Stomach (tissue), 8 donors: ENCODE measurements at regions not wholly inside any gene's neighbourhood (a gene's known extent, or its start where the extent isn't known, plus 50 kb on each side); places are given as distances from the start of the nearest gene placed in this dataset.

ENCODE experiments used
- DNase-seq, 2 donors: peaks; one replicate each; pipeline versions ENCODE4 v3.0.0 to v3.0.0-alpha.2; 2013 to 2019
- H3K27ac ChIP-seq, 5 donors: fragments of 200-600 bp in 4 of 5; sonication (generic) in 4 of 5; one replicate each; pipeline ENCODE4 v1.5.1; 2013 to 2019; ENCODE audit warnings: mild to moderate bottlenecking in 1 of 5, moderate library complexity in 1 of 5
- H3K27me3 ChIP-seq, 3 donors: fragments of 200-600 bp; sonication (generic); one replicate each; pipeline ENCODE4 v1.5.1; 2017 to 2019; ENCODE audit warnings: mixed run types in 1 of 3
- H3K36me3 ChIP-seq, 4 donors: fragments of 200-600 bp; sonication (generic); 1 replicate in 3 of 4; 2 replicates in 1 of 4; pipeline ENCODE4 v1.5.1; 2016 to 2019
- H3K4me1 ChIP-seq, 4 donors: fragments of 200-600 bp; sonication (generic); one replicate each; pipeline ENCODE4 v1.5.1; 2016 to 2019
- H3K4me3 ChIP-seq, 4 donors: fragments of 200-600 bp; sonication (generic) in 3 of 4; one replicate each; pipeline ENCODE4 v1.5.1; 2016 to 2019; ENCODE audit warnings: mild to moderate bottlenecking in 1 of 4
- H3K9me3 ChIP-seq, 4 donors: fragments of 200-600 bp; sonication (generic); one replicate each; pipeline ENCODE4 v1.5.1; 2016 to 2019
- EP300 ChIP-seq: sonication (generic); formaldehyde crosslinking; IDR thresholded peaks from one replicate; pipeline ENCODE4 v1.6.1; 2017; ENCODE audit warnings: antibody characterized with exemption
- POLR2A ChIP-seq, 4 donors: fragments of 450-650 bp; IDR thresholded peaks; one replicate each; pipeline ENCODE4 v1.6.1; 2016; ENCODE audit warnings: antibody characterized with exemption in 4 of 4, control low read depth in 2 of 4, mild to moderate bottlenecking in 1 of 4, moderate library complexity in 1 of 4
- POLR2AphosphoS5 ChIP-seq, 3 donors: sonication (generic); formaldehyde crosslinking; IDR thresholded peaks; one replicate each; pipeline ENCODE4 v1.6.1; 2016; ENCODE audit warnings: antibody characterized with exemption in 3 of 3
- WGBS, 5 donors: extraction: QIAGEN DNeasy Blood & Tissue Kit in 3 of 5; methylation state at CpG; one replicate each; pipeline versions ENCODE4 v1.1.5 to v1.1.7; 2013 to 2018; 5-methylcytosine and 5-hydroxymethylcytosine counted together
- intact Hi-C: fragments of 100-400 bp; cut with DNase I; formaldehyde crosslinking; loops from one replicate; pipeline ENCODE4 v1.15.1; 2023; ENCODE audit warnings: low total_unique reads
- TF ChIP-seq, protein P1 (sequence below), 7 experiments: fragments of 450-650 bp in 4 of 7; fragments of 200-600 bp in 3 of 7; sonication (generic) in 3 of 7; IDR thresholded peaks; one replicate each; pipeline ENCODE4 v1.5.1; 2016 to 2019; ENCODE audit warnings: antibody characterized with exemption in 7 of 7, control low read depth in 2 of 7, mild to moderate bottlenecking in 1 of 7
- donor health status: healthy with polysubstance abuse.
- donor health status: Bipolar disorder and iron deficiency.
- donor health status: healthy.

DNA sequence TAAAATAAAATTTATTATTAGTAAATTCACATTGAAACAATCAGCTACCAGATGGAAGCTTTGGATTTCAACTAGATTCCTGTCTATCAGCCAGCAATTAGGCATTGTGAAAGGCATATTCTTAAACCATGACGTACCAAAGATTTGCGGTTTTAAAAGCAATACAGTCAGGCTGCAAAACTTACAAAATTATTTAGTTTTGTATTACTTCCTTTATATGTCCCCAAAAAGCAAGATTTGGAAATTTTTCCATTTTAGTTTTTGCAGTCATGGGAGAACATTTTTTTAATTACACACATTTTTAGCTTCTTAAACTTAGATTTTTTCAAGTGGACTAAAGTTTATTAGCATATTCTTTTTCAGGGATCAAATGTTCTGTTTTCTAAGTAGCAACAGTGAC is 225.0 kb upstream of the KITLG start:
- no peaks in the 10 kb centered on the region for H3K36me3 ChIP-seq
- no peak overlapping the region for H3K27ac ChIP-seq
- intact Hi-C loops, result no loop called here
- H3K4me1 ChIP-seq, result peaks cover 0 to 11% (median 4%) of the 10 kb centered on the region in 4 donors
- no peaks in the 10 kb centered on the region for H3K27me3 ChIP-seq
- no peak for DNase-seq
- H3K9me3 ChIP-seq, result no peaks in the 10 kb centered on the region
- no peak overlapping the region for H3K4me3 ChIP-seq
- WGBS, 5 donors, result 87 to 92% (median 90%) methylated on average over 2 of the region's 2 CpGs
- TF ChIP-seq EP300, result no peak
- no peak for TF ChIP-seq POLR2A (IDR thresholded peaks at IDR 0.05)
- TF ChIP-seq, protein P1, sequence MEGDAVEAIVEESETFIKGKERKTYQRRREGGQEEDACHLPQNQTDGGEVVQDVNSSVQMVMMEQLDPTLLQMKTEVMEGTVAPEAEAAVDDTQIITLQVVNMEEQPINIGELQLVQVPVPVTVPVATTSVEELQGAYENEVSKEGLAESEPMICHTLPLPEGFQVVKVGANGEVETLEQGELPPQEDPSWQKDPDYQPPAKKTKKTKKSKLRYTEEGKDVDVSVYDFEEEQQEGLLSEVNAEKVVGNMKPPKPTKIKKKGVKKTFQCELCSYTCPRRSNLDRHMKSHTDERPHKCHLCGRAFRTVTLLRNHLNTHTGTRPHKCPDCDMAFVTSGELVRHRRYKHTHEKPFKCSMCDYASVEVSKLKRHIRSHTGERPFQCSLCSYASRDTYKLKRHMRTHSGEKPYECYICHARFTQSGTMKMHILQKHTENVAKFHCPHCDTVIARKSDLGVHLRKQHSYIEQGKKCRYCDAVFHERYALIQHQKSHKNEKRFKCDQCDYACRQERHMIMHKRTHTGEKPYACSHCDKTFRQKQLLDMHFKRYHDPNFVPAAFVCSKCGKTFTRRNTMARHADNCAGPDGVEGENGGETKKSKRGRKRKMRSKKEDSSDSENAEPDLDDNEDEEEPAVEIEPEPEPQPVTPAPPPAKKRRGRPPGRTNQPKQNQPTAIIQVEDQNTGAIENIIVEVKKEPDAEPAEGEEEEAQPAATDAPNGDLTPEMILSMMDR (IDR thresholded peaks at IDR 0.05), result no peak
- no peak for TF ChIP-seq POLR2AphosphoS5 (IDR thresholded peaks at IDR 0.05)

DNA sequence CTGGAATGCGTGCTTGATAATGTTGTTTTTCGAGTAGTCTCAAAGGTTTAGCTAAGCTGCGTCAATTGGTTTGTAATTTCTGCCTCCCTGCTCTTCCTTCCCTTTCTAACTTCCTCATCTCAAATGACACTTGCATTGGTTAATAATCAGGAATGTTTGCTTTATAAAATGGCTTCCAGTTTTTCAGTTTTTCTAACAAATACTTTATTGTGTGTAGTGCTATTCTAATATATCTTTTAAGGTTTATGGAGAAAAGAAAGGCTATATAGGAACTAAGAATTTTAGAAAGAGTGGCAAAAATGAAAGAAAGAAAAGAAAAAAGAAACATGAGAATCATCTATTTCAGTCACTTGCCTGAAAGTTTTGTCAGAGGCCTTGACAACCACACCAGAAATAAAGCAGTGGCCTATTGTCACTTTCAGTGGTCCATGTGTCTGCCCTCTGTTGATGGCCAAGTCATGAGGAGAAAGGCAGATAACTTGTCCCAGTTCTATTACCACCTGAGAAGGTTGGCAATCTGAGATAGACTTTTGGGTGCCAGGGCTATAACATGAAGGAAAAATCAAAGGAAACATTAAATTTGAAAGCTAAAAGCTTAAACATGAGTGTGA is 221.9 kb upstream of the KITLG start:
- no peaks in the 10 kb centered on the region for H3K27me3 ChIP-seq
- no peak for DNase-seq
- H3K9me3 ChIP-seq, result no peaks in the 10 kb centered on the region
- intact Hi-C loops, result no loop called here
- no peak overlapping the region for H3K4me3 ChIP-seq
- 40 to 72% (median 52%) methylated on average over 3 of the region's 3 CpGs for WGBS, 5 donors
- no peak overlapping the region for H3K27ac ChIP-seq
- TF ChIP-seq POLR2A (IDR thresholded peaks at IDR 0.05), result no peak
- no peaks in the 10 kb centered on the region for H3K36me3 ChIP-seq
- H3K4me1 ChIP-seq, result peaks cover 0 to 11% (median 4%) of the 10 kb centered on the region in 4 donors

DNA sequence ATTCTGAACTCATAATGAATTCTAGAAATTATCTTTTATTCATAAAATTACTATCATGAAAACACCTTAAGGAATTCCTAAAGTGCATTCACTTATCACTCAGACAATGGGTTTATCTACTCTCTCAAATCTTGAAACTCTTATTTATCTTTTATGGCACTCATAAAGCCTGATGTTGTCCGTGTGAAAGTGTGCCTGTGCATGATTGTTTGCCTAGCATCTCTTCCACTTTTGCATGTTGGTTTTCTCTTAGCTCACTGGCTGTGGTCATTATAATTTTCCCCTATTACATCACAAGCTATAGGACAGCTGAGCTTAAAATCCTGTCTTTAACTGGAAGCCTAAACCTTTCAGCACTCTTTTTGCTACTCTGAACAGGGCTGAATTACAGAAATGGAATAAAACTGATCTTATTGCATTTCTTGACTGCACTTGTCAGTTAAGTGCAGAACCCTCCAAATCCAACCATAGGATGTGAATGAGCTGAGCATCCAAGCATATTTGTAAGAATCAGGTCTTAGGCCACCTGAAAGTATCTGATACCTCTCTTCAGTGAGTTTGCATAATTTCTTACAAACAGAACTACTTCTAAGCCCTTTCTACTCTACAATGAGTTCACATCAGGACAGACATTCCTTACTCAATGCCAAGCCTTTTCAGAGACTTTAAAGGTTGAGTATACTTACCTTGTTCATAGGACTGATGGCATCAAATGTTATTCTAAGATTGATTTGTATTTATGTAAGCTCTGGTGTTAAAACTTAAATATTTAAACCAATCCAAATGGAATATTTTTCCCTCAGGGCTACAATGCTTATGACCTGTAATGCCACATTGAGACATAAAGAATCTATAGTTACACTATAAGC is 221.2 kb upstream of the KITLG start:
- H3K27me3 ChIP-seq, result no peaks in the 10 kb centered on the region
- intact Hi-C loops, result no loop called here
- DNase-seq, result no peak
- peaks cover 0 to 11% (median 4%) of the 10 kb centered on the region in 4 donors for H3K4me1 ChIP-seq
- no peak for TF ChIP-seq POLR2AphosphoS5 (IDR thresholded peaks at IDR 0.05)
- TF ChIP-seq EP300, result no peak
- TF ChIP-seq, protein P1 (IDR thresholded peaks at IDR 0.05), result no peak
- TF ChIP-seq POLR2A (IDR thresholded peaks at IDR 0.05), result no peak
- 29 to 50% (median 38%) methylated on average over 1 of the region's 1 CpG for WGBS, 5 donors
- no peak overlapping the region for H3K27ac ChIP-seq
- no peaks in the 10 kb centered on the region for H3K9me3 ChIP-seq
- H3K4me3 ChIP-seq, result no peak overlapping the region
- no peaks in the 10 kb centered on the region for H3K36me3 ChIP-seq

- Histone ChIP-seq H3K9me3 (peaks cover 5 to 26% (median 15%) of the 10 kb centered on the region in 4 donors), H3K27ac (no peak overlapping the region), H3K4me1 (no peaks in the 10 kb centered on the region), H3K27me3 (no peaks in the 10 kb centered on the region), H3K36me3 (no peaks in the 10 kb centered on the region), H3K4me3 (no peak overlapping the region)
- intact Hi-C loops, result no loop called here
- TF ChIP-seq, protein P1 (IDR thresholded peaks at IDR 0.05), result no peak
- no peak for TF ChIP-seq EP300
- TF ChIP-seq POLR2AphosphoS5 (IDR thresholded peaks at IDR 0.05), result no peak
- TF ChIP-seq POLR2A (IDR thresholded peaks at IDR 0.05), result no peak
- no peak for DNase-seq
These were observed 212.8 kb upstream of the KITLG start for GRCh38 chr12:88793096-88793495.

GRCh38 chr12:88790231-88790630 is 210.0 kb upstream of the KITLG start:
- Histone ChIP-seq H3K4me1 (no peaks in the 10 kb centered on the region), H3K27me3 (no peaks in the 10 kb centered on the region), H3K9me3 (peaks cover 5 to 26% (median 15%) of the 10 kb centered on the region in 4 donors), H3K36me3 (no peaks in the 10 kb centered on the region), H3K27ac (no peak overlapping the region), H3K4me3 (no peak overlapping the region)
- intact Hi-C loops, result no loop called here
- TF ChIP-seq POLR2A (IDR thresholded peaks at IDR 0.05), result no peak
- TF ChIP-seq, protein P1 (IDR thresholded peaks at IDR 0.05), result no peak
- 33 to 86% (median 67%) methylated on average over 1 of the region's 1 CpG for WGBS, 5 donors
- no peak for DNase-seq
